ENCODE measurements at regions not wholly inside any gene's neighbourhood (a gene's known extent, or its start where the extent isn't known, plus 50 kb on each side); places are given as distances from the start of the nearest gene placed in this dataset.

DNA sequence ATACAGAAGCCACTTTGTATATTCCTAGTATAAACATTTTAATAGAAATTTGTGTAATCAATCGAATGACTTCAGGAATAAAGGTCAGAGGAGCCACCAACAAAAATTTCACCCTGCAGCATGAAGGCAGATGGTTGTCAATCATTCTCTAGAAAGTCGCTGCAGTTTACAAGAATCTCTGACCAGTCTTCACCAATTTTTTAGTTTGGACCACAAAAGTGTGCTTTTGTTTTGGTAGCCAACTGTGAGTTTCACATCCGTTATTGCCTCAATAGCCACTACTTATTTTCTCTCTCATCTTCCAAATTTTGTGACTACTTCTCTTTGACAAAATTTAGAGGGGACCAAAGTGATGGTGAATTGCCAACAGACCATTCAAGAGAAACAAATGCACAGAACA is 1155.6 kb downstream of the AMY1C start:
- no peaks in the 10 kb centered on the region for H3K9me3 ChIP-seq (ENCODE audit: low read length)
- no peaks in the 10 kb centered on the region for H3K4me1 ChIP-seq (ENCODE audit: insufficient read depth, low read length)
- H3K4me3 ChIP-seq (ENCODE audit: low read length): no peak overlapping the region
- no peak overlapping the region for H2AFZ ChIP-seq (ENCODE audit: low read depth, low read length)
- H3K27me3 ChIP-seq (ENCODE audit: insufficient read depth, low read length): no peaks in the 10 kb centered on the region
- no peaks in the 10 kb centered on the region for H3K36me3 ChIP-seq (ENCODE audit: insufficient read depth, low read length)

- no peak overlapping the region for H2AFZ ChIP-seq (ENCODE audit: low read depth, low read length)
- no peak overlapping the region for H3K4me3 ChIP-seq (ENCODE audit: low read length)
- H3K27me3 ChIP-seq (ENCODE audit: insufficient read depth, low read length): no peaks in the 10 kb centered on the region
- H3K9me3 ChIP-seq (ENCODE audit: low read length): no peaks in the 10 kb centered on the region
- no peaks in the 10 kb centered on the region for H3K36me3 ChIP-seq (ENCODE audit: insufficient read depth, low read length)
- no peaks in the 10 kb centered on the region for H3K4me1 ChIP-seq (ENCODE audit: insufficient read depth, low read length)
Measured at GRCh38 chr1:104906141-104906540, 1156.4 kb downstream of the AMY1C start.

DNA sequence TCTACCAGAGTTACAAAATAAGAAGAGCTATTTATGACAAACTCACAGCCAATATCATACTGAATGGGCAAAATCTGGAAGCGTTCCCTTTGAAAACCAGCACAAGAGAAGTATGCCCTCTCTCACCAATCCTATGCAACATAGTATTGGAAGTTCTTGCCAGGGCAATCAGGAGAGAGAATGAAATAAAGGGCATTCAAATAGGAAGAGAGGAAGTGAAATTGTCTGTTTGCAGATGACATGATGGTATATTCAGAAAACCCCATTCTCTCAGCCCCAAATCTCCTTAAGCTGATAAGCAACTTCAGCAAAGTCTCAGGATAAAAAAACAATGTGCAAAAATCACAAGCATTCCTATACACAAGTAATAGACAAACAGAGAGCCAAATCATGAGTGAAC is 1169.5 kb downstream of the AMY1C start:
- no peak overlapping the region for H2AFZ ChIP-seq (ENCODE audit: low read depth, low read length)
- H3K4me3 ChIP-seq (ENCODE audit: low read length): no peak overlapping the region
- H3K4me1 ChIP-seq (ENCODE audit: insufficient read depth, low read length): no peaks in the 10 kb centered on the region
- H3K9me3 ChIP-seq (ENCODE audit: low read length): no peaks in the 10 kb centered on the region
- no peaks in the 10 kb centered on the region for H3K36me3 ChIP-seq (ENCODE audit: insufficient read depth, low read length)
- H3K27me3 ChIP-seq (ENCODE audit: insufficient read depth, low read length): no peaks in the 10 kb centered on the region

DNA sequence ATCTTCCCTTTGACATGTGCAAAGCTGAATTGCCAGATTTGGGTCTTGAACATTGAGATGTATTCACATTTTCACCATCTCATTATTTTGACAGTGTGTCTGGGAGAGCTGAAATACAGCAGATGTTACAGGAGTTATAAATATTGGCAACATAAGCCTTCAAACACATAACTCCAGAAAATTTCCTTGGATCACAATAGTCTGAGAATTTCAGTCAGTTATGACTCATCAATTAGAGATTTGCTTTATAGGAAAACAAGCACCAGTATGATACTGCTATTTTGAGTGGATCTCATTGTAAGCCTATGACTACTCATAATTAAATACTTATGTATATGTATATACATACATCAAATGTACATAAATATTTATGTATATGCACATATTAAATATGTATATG is 1171.8 kb downstream of the AMY1C start:
- Histone ChIP-seq H3K4me1 (ENCODE audit: insufficient read depth, low read length) (no peaks in the 10 kb centered on the region), H3K27me3 (ENCODE audit: insufficient read depth, low read length) (no peaks in the 10 kb centered on the region), H2AFZ (ENCODE audit: low read depth, low read length) (no peak overlapping the region), H3K4me3 (ENCODE audit: low read length) (no peak overlapping the region), H3K9me3 (ENCODE audit: low read length) (no peaks in the 10 kb centered on the region), H3K36me3 (ENCODE audit: insufficient read depth, low read length) (no peaks in the 10 kb centered on the region)

- Histone ChIP-seq H2AFZ (ENCODE audit: low read depth, low read length) (no peak overlapping the region), H3K36me3 (ENCODE audit: insufficient read depth, low read length) (no peaks in the 10 kb centered on the region), H3K9me3 (ENCODE audit: low read length) (no peaks in the 10 kb centered on the region), H3K4me1 (ENCODE audit: insufficient read depth, low read length) (no peaks in the 10 kb centered on the region), H3K27me3 (ENCODE audit: insufficient read depth, low read length) (no peaks in the 10 kb centered on the region), H3K4me3 (ENCODE audit: low read length) (no peak overlapping the region)
Measured at GRCh38 chr1:104923075-104923474, 1173.4 kb downstream of the AMY1C start.

DNA sequence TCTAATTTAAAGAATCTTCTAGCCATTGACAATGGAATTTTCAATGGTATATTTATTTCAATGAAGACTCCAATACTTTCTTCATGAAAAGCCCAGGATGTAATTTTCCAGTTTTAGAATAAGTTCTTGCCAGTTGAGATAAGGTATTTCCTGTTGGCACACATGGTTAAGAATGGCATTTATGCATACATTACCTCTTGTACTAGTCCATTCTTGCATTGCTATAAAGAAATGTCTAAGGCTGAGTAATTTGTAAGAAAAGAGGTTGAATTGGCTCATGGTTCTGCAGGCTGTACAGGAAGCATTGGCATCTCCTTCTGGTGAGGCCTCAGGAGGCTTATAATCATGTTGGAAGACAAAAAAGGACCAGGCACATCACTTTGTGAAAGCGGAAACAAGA is 1179.6 kb downstream of the AMY1C start:
- no peaks in the 10 kb centered on the region for H3K27me3 ChIP-seq (ENCODE audit: insufficient read depth, low read length)
- no peaks in the 10 kb centered on the region for H3K4me1 ChIP-seq (ENCODE audit: insufficient read depth, low read length)
- no peaks in the 10 kb centered on the region for H3K36me3 ChIP-seq (ENCODE audit: insufficient read depth, low read length)
- H3K9me3 ChIP-seq (ENCODE audit: low read length): no peaks in the 10 kb centered on the region
- H3K4me3 ChIP-seq (ENCODE audit: low read length): no peak overlapping the region
- no peak overlapping the region for H2AFZ ChIP-seq (ENCODE audit: low read depth, low read length)

DNA sequence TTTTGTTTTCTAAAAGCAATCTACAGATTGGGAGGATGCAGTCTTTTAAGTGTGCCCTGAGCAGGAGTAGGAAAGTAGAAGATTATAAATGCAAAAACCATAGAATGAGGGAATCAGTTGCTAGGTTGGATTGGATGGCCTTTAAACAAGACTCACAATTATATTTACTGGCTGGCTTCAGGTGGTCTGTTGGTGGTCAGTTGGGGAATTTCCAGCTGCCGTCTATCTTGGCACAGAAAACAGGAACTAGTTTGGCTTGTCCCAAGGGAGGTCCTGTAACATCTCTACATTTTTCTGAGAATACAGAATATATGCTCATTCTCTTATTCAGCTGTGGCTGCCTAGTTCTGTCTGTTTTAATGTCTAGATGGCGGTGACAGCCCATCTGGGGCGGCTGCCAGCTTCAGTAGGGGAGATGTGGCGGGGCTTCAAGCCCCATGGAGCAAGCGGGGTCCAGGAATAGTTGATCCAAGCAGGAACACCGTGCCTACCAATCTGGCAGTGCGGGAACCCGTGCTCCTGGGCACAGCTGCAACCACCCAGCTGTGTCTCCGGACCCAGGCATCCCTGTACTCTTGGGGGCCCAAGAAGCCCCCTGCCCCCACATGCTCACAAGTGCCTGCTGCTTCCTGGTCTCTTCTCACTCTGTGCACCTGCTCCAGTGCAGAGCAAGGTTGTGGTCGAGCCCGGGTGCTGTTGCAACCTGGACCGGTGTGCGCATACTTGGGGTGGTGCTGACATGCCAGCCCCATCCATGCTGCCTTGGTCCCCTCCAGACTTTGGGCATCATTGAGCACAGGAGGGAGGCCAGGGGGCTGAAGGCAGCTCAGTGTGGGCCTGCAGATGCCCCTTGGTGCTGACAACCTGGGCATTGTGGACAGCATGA is 1182.6 kb downstream of the AMY1C start:
- Histone ChIP-seq H3K9me3 (ENCODE audit: low read length) (no peaks in the 10 kb centered on the region), H3K36me3 (ENCODE audit: insufficient read depth, low read length) (no peaks in the 10 kb centered on the region), H2AFZ (ENCODE audit: low read depth, low read length) (no peak overlapping the region), H3K4me3 (ENCODE audit: low read length) (no peak overlapping the region), H3K27me3 (ENCODE audit: insufficient read depth, low read length) (no peaks in the 10 kb centered on the region), H3K4me1 (ENCODE audit: insufficient read depth, low read length) (no peaks in the 10 kb centered on the region)

DNA sequence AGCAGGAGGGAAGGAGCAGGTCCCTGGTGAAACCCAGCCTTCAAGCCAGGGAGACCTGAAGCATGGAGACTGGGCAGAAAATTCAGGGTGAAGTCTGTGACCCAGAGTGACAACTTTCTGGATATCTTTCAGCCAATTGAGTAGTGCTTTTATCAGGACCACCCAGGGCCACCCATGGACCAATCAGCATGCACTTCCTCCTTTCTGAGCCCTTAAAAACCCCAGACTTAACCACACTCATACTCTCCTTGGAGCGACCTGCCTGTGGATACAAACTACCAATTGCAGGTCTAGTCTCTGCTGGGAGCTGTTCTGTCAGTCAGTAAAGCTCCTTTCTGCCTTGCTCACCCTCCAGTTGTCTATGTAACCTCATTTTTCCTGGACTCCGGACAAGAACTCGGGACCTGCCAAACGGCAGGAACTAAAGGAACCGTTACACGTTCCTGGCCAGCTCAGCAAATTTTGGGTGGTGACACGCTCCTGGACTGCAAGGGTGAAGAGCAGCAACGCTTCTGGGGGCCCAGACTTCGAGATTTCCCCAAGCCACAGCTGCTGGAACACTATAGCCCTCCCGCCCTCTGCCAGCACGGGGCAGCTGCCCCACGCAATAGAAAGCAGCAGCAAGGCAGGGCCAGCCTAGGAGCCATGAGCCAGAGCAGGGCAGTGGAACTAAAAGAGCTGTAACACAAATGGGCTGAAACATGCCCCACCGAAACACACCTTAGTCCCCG is 1183.4 kb downstream of the AMY1C start:
- H2AFZ ChIP-seq (ENCODE audit: low read depth, low read length): no peak overlapping the region
- no peak overlapping the region for H3K4me3 ChIP-seq (ENCODE audit: low read length)
- H3K4me1 ChIP-seq (ENCODE audit: insufficient read depth, low read length): no peaks in the 10 kb centered on the region
- H3K9me3 ChIP-seq (ENCODE audit: low read length): no peaks in the 10 kb centered on the region
- H3K36me3 ChIP-seq (ENCODE audit: insufficient read depth, low read length): no peaks in the 10 kb centered on the region
- no peaks in the 10 kb centered on the region for H3K27me3 ChIP-seq (ENCODE audit: insufficient read depth, low read length)

GRCh38 chr1:104933846-104934245 is 1184.1 kb downstream of the AMY1C start:
- H3K27me3 ChIP-seq (ENCODE audit: insufficient read depth, low read length): no peaks in the 10 kb centered on the region
- no peak overlapping the region for H2AFZ ChIP-seq (ENCODE audit: low read depth, low read length)
- H3K4me3 ChIP-seq (ENCODE audit: low read length): no peak overlapping the region
- H3K36me3 ChIP-seq (ENCODE audit: insufficient read depth, low read length): no peaks in the 10 kb centered on the region
- no peaks in the 10 kb centered on the region for H3K4me1 ChIP-seq (ENCODE audit: insufficient read depth, low read length)
- no peaks in the 10 kb centered on the region for H3K9me3 ChIP-seq (ENCODE audit: low read length)

GRCh38 chr1:104945406-104945805 is 1195.7 kb downstream of the AMY1C start:
- no peaks in the 10 kb centered on the region for H3K36me3 ChIP-seq (ENCODE audit: insufficient read depth, low read length)
- H3K9me3 ChIP-seq (ENCODE audit: low read length): no peaks in the 10 kb centered on the region
- no peak overlapping the region for H3K4me3 ChIP-seq (ENCODE audit: low read length)
- no peak overlapping the region for H2AFZ ChIP-seq (ENCODE audit: low read depth, low read length)
- no peaks in the 10 kb centered on the region for H3K27me3 ChIP-seq (ENCODE audit: insufficient read depth, low read length)
- no peaks in the 10 kb centered on the region for H3K4me1 ChIP-seq (ENCODE audit: insufficient read depth, low read length)

GRCh38 chr1:104946558-104947210 is 1197.0 kb downstream of the AMY1C start:
- Histone ChIP-seq H3K36me3 (ENCODE audit: insufficient read depth, low read length) (no peaks in the 10 kb centered on the region), H3K9me3 (ENCODE audit: low read length) (no peaks in the 10 kb centered on the region)

GRCh38 chr1:104953555-104953954 is 1203.9 kb downstream of the AMY1C start:
- Histone ChIP-seq H3K27me3 (ENCODE audit: insufficient read depth, low read length) (no peaks in the 10 kb centered on the region), H3K4me1 (ENCODE audit: insufficient read depth, low read length) (no peaks in the 10 kb centered on the region), H3K36me3 (ENCODE audit: insufficient read depth, low read length) (no peaks in the 10 kb centered on the region), H3K9me3 (ENCODE audit: low read length) (no peaks in the 10 kb centered on the region), H3K4me3 (ENCODE audit: low read length) (no peak overlapping the region), H2AFZ (ENCODE audit: low read depth, low read length) (no peak overlapping the region)

More at GRCh38 chr1:104946558-104947210, 1197.0 kb downstream of the AMY1C start:
- no peaks in the 10 kb centered on the region for H3K27me3 ChIP-seq (ENCODE audit: insufficient read depth, low read length)
- no peak overlapping the region for H3K4me3 ChIP-seq (ENCODE audit: low read length)
- H2AFZ ChIP-seq (ENCODE audit: low read depth, low read length): no peak overlapping the region
- no peaks in the 10 kb centered on the region for H3K4me1 ChIP-seq (ENCODE audit: insufficient read depth, low read length)

DNA sequence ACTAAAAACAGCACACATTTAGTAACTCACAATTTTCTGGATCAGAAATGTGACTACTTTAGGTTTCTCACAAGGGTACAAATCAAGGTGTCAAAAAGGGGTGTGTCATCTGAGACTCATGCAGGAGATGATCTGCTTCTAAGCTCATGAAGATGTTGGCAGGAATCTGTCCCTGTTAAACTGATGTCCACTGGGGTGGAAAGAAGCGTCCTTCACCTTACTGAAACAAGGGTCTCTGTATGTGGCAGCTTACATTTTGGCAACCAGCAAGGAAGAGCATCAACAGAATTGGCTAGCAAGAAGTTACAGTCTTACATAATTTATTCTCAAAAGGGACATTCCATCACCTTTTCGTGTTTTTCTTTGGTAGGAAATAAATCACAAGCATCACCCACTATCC is 1223.8 kb downstream of the AMY1C start:
- Histone ChIP-seq H3K9me3 (ENCODE audit: low read length) (no peaks in the 10 kb centered on the region), H3K4me3 (ENCODE audit: low read length) (no peak overlapping the region), H3K36me3 (ENCODE audit: insufficient read depth, low read length) (no peaks in the 10 kb centered on the region)

More for the DNA sequence above, 1223.8 kb downstream of the AMY1C start:
- Histone ChIP-seq H3K27me3 (ENCODE audit: insufficient read depth, low read length) (no peaks in the 10 kb centered on the region), H2AFZ (ENCODE audit: low read depth, low read length) (no peak overlapping the region), H3K4me1 (ENCODE audit: insufficient read depth, low read length) (no peaks in the 10 kb centered on the region)
